HG03066 (cell line): ENCODE measurements at regions not wholly inside any gene's neighbourhood (a gene's known extent, or its start where the extent isn't known, plus 50 kb on each side); places are given as distances from the start of the nearest gene placed in this dataset.

ENCODE experiments used
- ATAC-seq: cut with Tn5 transposase; IDR thresholded peaks from one replicate; pipeline ENCODE4 v1.9.1; 2021; ENCODE audit warnings: low read depth; ENCODE audit not compliant: unreplicated experiment

DNA sequence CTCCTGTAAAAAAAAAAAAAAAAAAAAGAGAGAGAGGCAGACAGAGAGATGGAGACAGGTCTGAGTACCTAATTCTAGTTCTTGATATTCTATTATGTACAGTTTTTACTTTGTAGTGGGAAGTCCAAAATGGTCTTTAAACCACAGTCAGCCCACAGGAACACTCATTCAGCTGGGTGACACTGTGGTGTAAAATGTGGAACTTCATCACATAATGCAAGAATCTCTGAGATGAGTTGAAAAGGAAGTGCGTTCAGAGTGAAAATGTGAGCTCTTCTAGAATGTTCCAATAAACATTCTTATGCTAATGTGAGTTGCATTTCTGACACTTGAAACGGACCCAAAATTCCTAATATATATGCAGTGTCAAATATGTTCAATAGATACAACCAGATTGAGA, 972.1 kb downstream of the CDH11 start:
- no peak for ATAC-seq

DNA sequence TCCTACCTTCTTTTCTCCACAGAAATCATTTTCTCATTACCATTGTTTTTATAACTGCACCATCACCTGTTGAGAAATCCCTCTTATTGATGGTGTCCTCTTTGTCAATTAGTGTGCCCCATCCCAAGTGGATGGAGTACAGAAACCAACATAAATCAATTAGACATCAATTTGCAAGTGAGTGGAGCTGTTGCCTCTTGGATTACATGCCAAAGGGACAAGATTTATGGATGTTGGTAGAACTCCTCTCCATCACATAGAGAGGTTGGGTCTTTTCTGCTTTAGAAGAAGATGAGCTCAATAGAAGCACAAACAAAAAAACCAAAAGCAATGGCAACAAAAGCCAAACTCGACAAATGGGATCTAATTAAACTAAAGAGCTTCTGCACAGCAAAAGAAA, 973.5 kb downstream of the CDH11 start:
- no peak for ATAC-seq

DNA sequence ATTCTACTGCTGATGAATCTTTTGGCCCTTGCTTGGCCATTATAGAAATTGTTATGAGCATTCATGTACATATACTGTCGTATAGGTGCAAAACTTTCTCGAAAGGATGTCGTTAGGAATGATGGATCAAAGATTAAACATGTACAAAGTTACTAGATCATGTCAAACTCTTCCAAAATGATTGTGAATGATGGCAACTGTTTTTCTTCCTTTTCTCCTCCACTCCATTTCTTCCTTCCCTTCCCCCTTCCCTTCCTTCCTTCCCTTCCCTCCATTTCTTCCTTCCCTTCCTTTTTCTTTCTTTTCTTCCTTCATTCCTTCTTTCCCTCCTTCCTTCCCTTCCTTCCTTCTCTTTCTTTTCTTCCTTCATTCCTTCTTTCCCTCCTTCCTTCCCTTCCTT, 973.9 kb downstream of the CDH11 start:
- ATAC-seq = no peak

DNA sequence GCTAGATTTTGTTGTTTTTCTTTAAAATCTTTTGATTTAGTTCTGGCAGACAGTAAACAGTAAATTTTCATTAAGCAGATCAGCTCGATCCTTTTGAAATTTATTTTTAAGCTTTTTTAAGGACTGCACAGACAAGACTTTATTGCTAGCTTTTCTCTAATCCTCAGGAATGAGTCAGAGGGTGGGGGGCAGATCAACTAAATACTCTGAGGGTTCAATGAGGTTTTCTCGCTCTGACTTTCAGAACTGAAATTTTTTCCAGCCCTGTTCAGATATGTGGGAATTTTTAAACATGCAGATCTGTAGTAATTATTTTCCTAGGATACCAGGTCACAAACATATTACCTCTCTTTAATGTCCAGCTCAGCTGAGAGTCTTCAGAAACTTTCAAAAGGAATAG, 977.2 kb downstream of the CDH11 start:
- no peak for ATAC-seq

DNA sequence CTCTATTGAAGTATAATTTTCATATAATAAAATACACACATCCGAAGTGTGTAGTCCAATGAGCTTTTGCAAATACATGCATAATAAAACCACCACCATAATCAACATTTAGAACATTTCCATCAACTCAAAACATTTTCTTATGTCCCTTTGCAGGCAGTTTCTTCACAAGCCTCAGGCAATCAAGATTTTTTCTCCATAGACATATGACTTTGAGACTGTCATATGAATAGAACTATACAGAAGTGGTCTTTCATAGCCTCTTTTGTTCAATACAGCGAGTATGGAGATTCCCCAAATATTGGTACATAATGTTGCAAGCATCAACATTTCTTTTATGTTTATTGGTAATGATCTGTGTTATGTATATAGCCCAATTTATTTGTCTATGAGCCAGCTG, 983.2 kb downstream of the CDH11 start:
- no peak for ATAC-seq

DNA sequence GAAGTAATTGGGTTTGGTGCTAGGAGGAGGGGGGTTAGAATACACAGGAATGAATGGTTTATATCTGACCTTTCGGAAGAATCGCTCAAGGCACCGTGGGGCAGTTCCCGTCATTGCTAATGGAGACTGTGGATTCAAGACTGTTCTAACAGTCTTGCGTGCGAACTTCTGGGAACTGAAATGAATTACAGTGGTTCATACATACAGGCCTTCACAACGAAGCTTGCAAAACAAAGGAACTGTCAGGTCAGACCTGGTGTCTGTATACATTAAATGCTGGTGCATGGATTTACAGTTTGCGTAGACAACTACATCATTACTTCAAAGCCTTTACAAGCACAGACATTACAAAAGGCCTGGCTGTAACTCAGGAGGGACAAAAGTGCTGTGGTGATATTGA, 983.9 kb downstream of the CDH11 start:
- no peak for ATAC-seq

DNA sequence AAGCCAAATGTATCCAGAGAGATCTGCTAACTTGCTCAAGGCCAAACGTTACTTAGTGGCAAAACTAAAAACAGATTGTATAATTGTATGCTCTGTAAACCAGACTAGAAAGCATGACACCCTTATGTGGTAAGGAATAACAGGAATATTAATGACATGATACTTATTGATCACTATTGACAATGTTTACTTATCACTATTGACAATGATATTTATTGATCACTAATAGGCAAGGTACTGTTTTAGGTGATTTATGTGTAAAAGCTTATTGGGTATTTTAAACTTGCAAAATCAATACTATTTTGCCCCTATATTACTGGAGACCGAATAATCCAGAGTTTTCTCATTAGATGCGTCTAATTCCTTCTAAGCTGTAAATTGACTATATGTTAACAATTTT, 985.1 kb downstream of the CDH11 start:
- ATAC-seq = no peak

DNA sequence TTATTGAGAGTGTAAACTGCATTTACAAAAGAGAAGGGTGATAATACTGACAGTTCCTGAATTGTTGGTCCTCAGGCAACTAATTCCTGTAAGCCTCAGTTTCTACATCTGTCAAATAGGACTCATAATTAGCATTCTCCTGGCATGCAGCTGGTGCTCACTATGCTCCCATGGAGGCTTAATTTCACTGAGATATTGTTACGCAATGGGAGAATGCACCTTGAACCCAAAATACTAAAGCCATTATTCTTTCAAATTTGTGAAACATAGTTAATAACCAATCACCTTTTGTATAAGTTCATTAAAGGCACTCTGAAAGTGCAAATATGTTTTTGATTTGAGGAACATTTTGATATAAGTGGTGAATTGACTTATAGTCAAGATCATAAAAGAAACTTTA, 985.5 kb downstream of the CDH11 start:
- ATAC-seq = no peak

DNA sequence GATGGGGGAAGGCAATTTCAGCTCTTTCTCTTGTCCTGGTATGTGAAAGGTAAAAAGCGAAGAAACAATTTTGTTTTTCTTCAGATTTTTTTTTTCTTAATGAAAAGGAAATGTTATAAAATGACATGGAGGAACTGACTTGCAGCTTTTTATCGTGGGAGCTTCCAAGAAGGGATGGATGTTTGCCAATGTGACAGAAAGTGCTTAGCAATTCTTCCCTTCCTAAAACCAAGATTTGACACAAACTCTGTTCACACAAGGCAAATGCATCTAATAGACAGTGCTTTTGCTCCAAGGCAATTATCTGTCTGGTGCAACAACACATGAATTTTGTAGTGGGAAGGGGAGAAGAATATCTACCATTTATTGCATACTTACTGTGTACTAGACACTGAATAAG, 988.5 kb downstream of the CDH11 start:
- ATAC-seq = no peak

DNA sequence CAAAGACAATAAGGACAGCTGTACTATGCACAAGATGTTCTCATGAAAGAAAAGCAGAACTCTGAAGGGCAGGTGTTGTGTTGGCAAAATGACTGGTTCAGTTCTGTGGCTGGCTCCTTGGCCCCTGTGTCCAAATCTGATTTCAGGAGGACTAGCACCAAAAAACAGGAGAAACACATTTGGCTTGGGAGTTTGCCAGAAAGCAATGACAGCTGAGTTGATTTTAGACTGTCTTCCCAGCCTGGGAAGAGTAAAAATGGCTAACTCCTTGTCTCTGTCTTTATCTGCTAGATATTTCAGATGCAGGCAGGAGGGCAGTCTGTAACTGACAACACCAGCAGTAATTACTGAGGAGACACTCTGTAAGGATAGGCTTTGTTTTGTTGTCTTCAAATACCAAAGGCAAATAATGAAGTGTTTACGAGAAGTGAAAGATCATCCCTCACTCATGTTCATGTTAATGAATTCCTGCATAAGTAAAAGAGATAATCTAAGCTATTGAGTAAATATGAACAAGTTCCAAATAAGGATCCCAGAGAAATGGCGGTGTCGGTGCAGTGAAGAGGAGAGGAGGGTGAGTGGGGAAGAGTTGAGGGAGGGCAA, 989.0 kb downstream of the CDH11 start:
- no peak for ATAC-seq

DNA sequence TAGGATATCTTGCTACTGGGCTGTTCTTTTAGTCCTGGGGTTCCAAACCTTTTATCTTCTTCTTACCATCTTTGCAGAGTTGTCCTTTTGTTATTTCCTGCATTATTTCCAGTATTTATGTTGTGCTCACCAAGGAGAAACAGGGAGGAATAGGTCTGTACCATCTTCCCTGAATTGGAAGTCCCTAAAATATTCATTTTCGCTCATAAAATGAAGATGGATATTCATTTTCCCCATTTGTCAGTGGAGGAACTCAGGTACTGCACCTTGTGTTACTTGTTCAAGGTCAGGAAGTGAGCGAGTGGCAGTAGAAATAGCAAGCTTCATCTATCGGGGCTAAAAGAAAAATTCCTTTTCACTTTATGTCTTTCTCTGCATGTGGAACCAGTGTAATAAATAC, 989.7 kb downstream of the CDH11 start:
- ATAC-seq = no peak

DNA sequence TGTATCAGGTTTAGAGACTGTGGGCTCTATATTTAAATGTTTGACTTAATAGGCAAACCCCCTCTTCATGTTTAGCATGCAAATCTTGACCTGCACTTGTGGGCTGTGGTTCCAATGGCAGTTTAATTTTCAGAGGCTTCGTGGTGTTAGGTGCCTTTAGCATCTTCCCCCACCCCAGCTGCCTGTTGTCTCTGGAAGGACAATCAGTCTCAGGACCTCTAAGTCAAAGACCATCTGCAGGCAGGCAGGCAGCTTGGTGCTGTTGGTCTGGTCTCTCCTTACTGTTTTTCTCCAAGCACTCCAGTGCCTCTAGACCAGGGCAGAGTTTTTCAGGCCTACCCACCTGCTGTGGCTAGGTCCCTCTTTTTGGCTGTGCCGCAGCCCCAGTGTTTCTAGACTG, 990.4 kb downstream of the CDH11 start:
- ATAC-seq = no peak

DNA sequence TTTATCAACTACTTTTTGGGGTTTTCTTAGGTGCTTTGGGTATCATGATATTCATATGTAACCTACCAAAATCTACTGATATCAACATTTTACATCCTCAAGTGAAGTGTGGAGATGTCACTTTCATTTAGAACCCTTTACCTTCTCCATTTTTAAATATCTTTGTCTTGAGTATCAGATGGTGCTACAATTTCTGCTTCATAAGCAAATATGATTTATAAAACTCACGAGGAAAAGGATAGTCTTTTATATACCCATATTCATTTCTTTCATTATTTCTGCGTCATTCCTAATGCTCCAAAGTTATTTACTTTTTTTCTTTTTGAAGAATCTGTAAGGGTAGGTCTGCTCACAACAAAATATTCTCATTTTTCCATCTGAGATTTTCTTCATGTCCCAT, 991.7 kb downstream of the CDH11 start:
- no peak for ATAC-seq

DNA sequence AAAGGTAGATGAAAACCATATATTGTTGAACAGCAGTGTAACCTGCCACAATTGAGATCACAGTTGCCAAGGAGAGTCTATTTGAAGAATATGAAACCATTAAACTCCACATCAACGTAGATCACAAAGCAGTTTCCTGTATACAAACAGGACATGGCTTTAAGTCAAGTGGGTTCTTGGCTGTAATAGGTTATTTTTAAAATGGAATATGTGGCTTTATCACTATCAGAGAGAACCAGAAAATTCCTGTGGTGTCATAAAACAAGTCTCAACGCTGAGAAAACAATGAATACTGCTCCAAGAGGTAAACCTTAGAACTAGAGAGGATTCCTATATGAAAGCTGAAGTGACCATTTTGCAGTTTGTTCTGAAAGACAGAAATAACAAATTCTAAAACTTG, 999.7 kb downstream of the CDH11 start:
- no peak for ATAC-seq

DNA sequence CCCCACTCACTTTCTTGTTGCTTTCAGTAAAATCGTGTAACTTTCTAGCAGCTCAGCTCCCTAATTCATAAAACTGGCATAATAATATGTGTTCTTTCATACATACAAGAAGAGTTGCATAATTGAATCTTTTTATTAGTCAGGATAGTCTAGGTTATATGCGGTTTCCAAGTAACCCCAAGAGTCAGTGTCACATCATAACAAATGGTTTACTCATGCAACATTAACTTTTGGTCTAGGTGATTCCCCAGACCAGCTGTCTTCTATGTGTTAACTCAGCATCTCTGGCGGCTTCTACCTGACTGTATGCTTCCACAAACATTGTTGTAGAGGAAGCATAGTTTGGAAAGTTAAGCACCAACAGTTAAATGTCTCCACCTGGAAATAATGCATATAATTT, 1000.4 kb downstream of the CDH11 start:
- no peak for ATAC-seq

DNA sequence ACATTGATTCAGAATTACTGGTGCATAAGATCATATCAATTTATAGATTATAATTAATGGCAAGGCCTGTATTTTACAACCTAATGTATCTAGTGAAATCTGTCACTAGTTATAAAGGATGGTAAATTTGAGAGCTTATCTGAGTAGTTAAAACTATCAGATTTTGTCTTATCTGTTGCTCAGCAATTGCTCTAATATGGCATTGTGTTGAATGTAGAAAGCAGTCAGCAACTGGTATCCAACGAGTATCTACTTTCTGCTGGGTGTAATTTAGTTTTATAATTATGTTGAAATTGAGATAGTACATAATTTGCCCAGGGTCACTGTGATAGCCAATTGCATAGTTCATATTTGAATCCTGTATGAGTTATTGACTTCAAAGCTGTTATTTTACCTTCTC, 1005.7 kb downstream of the CDH11 start:
- no peak for ATAC-seq

DNA sequence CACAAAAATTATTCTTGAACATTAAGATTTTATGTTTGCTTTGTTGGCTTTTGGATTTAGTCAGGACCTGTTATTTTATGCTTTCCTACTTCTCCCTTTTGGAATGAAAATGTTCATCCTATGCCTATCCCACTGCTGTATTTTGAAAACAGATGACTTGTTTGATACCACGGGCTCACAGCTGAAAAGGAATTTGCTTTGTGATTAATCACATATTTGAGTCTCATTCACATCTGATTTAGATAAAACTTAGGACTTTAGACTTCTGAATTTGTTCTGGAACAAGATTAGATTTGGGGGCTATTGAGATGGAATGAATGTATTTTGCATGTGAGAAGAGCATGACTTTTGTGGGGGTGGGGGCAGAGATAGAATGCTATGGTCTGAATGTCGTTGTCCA, 1012.6 kb downstream of the CDH11 start:
- ATAC-seq = no peak

DNA sequence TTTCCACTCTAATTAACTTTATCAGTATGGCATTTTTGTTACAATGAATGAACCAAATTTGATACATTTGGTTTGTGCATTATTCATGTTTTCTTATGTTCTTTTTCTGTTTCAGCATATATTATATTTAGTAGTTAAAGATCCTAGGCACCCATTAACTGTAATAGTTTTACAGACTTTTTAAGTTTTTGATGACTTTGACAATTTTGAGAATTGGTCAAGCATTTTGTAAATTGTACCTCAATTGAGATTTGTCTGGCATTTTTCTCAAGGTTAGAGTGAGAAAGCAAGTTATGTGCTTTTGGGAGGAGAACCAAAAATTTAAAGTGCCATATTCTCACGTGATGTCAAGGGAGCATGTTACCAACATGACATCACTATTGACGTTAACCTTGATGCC, 1019.2 kb downstream of the CDH11 start:
- no peak for ATAC-seq

DNA sequence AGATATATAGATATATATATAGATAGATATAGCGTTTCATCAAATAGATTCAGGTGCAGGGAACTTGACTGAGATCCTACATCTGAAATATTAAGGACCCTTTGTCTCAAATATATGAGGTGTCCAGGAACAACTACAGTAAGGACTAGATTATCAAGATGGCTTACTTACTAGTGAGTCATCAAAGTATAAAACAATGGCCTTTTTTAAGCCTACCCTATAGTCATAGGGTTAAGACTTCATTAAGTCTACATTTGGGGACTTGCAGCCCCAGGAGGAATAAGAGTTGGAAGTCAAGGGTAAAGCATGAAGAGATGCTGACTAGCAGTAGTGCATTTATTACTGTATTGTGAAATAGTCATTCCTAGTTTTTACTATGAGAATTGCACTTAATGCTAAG, 1023.4 kb downstream of the CDH11 start:
- ATAC-seq = no peak

DNA sequence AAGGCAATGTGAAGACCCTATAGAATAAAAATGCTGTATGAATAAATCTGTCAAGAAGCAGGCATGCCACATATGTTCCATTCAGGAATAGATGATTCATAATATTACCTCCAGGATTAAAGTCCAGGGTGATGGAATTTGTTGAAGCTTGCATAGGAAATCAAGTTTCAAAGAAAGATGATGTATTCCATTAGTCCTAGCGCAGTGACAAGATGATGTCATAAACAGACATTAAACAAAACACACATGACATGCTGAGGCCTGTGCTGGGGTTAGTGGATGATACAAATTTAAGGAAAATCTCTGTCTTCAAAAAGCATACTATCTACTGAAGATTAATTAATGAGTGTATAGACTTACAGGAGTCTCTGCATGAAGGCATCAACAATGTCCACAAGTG, 1025.2 kb downstream of the CDH11 start:
- no peak for ATAC-seq

DNA sequence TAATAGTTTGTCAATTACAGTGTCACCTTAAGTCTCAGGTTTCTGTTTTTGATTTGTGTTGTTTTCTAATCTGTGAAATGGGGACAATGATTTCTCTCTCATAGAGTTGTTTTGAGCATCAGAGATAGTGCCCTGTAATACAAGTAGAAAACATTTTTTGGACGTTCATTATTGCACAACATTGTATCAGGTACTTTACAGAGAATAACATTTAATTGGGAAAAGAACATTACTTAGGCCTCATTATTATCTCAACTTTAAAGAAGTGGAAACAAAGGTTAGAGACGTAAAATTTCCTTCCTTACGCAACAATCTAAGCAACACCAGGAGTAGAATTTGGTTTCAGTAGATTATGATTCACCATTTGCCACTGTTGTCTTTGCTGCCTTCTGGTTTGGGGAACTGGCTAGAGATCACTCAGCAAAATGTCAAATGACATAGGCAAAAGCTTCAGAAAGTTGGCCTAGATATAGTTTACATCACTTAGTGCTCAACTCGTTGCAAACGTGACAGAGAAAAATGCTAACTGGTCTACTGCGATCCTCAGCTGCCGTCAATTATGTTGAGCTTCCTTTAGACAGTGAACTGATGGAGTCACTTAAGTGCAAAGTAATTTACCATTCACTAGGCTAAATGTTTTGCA, 1026.8 kb downstream of the CDH11 start:
- ATAC-seq = no peak

DNA sequence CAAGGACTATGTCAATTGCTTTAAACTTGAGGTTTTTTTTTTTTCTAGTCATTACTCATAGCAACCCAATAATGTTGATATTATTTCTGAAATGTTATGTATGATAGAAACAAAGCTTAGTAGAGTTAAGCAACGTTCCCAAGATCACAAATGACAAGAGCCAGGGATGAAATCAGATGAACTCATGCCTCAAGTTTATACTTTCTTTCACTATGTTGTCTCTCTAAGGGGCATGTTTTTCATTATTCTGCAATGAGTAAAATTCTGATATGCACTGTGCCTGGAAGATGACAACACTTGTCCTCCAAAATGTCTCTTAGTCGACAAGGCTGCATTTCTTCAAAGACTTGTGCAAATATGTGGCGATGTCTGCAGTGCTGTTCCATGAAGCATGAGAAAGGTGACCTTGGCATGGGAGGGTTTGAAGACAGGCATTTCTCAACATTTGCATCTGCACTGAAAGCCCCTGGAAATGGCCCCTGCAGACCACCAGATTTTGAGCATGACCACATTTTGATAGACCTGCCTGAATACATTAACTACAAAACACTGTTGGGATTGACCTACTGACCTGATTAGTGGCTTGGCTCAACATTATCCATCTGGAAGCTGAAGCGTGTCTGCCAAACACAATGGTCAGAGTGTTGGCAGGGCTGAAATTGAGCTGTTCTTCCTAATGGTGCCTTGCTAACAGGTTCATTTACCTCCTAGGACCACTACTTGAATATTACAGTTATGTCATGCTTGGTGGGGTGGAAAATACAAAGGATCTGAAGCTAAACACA, 1027.5 kb downstream of the CDH11 start:
- no peak for ATAC-seq
